ENCODE measurements at regions not wholly inside any gene's neighbourhood (a gene's known extent, or its start where the extent isn't known, plus 50 kb on each side); places are given as distances from the start of the nearest gene placed in this dataset.

DNA sequence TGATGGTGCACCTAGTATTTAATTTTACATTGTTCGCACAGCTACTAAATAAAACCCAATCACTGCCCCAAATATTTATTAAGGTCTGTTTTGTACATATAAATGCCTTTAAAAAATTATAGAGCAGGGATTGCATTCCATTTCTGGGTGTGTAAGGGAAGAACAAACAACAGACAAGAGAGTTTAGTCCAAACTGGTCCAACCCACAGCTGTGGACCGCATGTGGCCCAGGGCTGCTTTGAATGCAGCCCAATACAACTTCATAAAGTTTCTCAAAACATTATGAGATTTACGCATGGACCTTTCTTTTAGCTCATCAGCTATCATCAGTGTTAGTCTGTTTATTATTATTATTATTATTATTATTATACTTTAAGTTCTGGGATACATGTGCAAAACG is 114.8 kb upstream of the LRATD1 start:
- TF ChIP-seq, protein P1, sequence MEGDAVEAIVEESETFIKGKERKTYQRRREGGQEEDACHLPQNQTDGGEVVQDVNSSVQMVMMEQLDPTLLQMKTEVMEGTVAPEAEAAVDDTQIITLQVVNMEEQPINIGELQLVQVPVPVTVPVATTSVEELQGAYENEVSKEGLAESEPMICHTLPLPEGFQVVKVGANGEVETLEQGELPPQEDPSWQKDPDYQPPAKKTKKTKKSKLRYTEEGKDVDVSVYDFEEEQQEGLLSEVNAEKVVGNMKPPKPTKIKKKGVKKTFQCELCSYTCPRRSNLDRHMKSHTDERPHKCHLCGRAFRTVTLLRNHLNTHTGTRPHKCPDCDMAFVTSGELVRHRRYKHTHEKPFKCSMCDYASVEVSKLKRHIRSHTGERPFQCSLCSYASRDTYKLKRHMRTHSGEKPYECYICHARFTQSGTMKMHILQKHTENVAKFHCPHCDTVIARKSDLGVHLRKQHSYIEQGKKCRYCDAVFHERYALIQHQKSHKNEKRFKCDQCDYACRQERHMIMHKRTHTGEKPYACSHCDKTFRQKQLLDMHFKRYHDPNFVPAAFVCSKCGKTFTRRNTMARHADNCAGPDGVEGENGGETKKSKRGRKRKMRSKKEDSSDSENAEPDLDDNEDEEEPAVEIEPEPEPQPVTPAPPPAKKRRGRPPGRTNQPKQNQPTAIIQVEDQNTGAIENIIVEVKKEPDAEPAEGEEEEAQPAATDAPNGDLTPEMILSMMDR (IDR thresholded peaks at IDR 0.05): no peak
- TF ChIP-seq CHD2 (IDR thresholded peaks at IDR 0.05; ENCODE audit: low read length, partially characterized antibody) (no peak), CBX2 (IDR thresholded peaks at IDR 0.05; ENCODE audit: borderline replicate concordance, low read depth) (no peak), EP300 (IDR thresholded peaks at IDR 0.05) (no peak), MYC (IDR thresholded peaks at IDR 0.05; ENCODE audit: borderline replicate concordance, low read length) (no peak), POLR2AphosphoS2 (conservative IDR thresholded peaks at IDR 0.05; ENCODE audit: low read length) (no peak)
- TF ChIP-seq, protein P2, sequence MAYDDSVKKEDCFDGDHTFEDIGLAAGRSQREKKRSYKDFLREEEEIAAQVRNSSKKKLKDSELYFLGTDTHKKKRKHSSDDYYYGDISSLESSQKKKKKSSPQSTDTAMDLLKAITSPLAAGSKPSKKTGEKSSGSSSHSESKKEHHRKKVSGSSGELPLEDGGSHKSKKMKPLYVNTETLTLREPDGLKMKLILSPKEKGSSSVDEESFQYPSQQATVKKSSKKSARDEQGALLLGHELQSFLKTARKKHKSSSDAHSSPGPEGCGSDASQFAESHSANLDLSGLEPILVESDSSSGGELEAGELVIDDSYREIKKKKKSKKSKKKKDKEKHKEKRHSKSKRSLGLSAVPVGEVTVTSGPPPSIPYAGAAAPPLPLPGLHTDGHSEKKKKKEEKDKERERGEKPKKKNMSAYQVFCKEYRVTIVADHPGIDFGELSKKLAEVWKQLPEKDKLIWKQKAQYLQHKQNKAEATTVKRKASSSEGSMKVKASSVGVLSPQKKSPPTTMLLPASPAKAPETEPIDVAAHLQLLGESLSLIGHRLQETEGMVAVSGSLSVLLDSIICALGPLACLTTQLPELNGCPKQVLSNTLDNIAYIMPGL (CRISPR knock-in tag; IDR thresholded peaks at IDR 0.05; ENCODE audit: borderline replicate concordance): no peak
- TF ChIP-seq, protein P3, sequence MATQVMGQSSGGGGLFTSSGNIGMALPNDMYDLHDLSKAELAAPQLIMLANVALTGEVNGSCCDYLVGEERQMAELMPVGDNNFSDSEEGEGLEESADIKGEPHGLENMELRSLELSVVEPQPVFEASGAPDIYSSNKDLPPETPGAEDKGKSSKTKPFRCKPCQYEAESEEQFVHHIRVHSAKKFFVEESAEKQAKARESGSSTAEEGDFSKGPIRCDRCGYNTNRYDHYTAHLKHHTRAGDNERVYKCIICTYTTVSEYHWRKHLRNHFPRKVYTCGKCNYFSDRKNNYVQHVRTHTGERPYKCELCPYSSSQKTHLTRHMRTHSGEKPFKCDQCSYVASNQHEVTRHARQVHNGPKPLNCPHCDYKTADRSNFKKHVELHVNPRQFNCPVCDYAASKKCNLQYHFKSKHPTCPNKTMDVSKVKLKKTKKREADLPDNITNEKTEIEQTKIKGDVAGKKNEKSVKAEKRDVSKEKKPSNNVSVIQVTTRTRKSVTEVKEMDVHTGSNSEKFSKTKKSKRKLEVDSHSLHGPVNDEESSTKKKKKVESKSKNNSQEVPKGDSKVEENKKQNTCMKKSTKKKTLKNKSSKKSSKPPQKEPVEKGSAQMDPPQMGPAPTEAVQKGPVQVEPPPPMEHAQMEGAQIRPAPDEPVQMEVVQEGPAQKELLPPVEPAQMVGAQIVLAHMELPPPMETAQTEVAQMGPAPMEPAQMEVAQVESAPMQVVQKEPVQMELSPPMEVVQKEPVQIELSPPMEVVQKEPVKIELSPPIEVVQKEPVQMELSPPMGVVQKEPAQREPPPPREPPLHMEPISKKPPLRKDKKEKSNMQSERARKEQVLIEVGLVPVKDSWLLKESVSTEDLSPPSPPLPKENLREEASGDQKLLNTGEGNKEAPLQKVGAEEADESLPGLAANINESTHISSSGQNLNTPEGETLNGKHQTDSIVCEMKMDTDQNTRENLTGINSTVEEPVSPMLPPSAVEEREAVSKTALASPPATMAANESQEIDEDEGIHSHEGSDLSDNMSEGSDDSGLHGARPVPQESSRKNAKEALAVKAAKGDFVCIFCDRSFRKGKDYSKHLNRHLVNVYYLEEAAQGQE (IDR thresholded peaks at IDR 0.05): no peak

Data from A549 (cell line).